Adrenal gland (tissue), 5 donors: ENCODE measurements at regions not wholly inside any gene's neighbourhood (a gene's known extent, or its start where the extent isn't known, plus 50 kb on each side); places are given as distances from the start of the nearest gene placed in this dataset.

Source experiments
- CTCF ChIP-seq, 6 experiments: fragments of 450-650 bp in 4 of 6; fragments of 200-600 bp in 2 of 6; sonication (generic) in 1 of 6; IDR thresholded peaks; 1 replicate in 5 of 6; 2 replicates in 1 of 6; pipeline versions ENCODE4 v1.5.1 to v1.8.0; 2016 to 2021; ENCODE audit warnings: antibody characterized with exemption in 6 of 6, mild to moderate bottlenecking in 2 of 6, moderate library complexity in 1 of 6
- POLR2A ChIP-seq, 2 donors: fragments of 450-650 bp; IDR thresholded peaks; one replicate each; pipeline ENCODE4 v1.6.1; 2017; ENCODE audit warnings: antibody characterized with exemption in 2 of 2, mild to moderate bottlenecking in 2 of 2, moderate library complexity in 1 of 2
- donor health status: DM: no; HTN: no; CAD: no.

- TF ChIP-seq CTCF (IDR thresholded peaks at IDR 0.05) (no peak), POLR2A (IDR thresholded peaks at IDR 0.05) (no peak)
Observed at GRCh38 chr3:111307676-111308075, 234.3 kb upstream of the CD96 start.
